ENCODE measurements at regions not wholly inside any gene's neighbourhood (a gene's known extent, or its start where the extent isn't known, plus 50 kb on each side); places are given as distances from the start of the nearest gene placed in this dataset.

- no peaks in the 10 kb centered on the region for H3K79me2 ChIP-seq (ENCODE audit: control insufficient read depth, insufficient read depth, low read length, unreplicated experiment)
- H3K27ac ChIP-seq (ENCODE audit: low read depth, low read length), result no peak overlapping the region
- no peak overlapping the region for H3K4me3 ChIP-seq (ENCODE audit: low read depth, low read length)
- H3K27me3 ChIP-seq (ENCODE audit: insufficient read depth, low read length), result no peaks in the 10 kb centered on the region
- no peak overlapping the region for H2AFZ ChIP-seq (ENCODE audit: low read length, unreplicated experiment)
- H3K4me1 ChIP-seq (ENCODE audit: control insufficient read depth, insufficient read depth, low read length, unreplicated experiment), result peaks cover 7% of the 10 kb centered on the region
- no peaks in the 10 kb centered on the region for H3K36me3 ChIP-seq (ENCODE audit: insufficient read depth, low read length)
Observed at GRCh38 chr4:156192033-156192432, 238.4 kb upstream of the CTSO start.

GRCh38 chr4:156191044-156191781, 237.5 kb upstream of the CTSO start:
- Histone ChIP-seq H2AFZ (ENCODE audit: low read length, unreplicated experiment) (no peak overlapping the region), H3K4me3 (ENCODE audit: low read depth, low read length) (no peak overlapping the region), H3K27me3 (ENCODE audit: insufficient read depth, low read length) (no peaks in the 10 kb centered on the region), H3K27ac (ENCODE audit: low read depth, low read length) (no peak overlapping the region), H3K36me3 (ENCODE audit: insufficient read depth, low read length) (no peaks in the 10 kb centered on the region), H3K79me2 (ENCODE audit: control insufficient read depth, insufficient read depth, low read length, unreplicated experiment) (no peaks in the 10 kb centered on the region), H3K4me1 (ENCODE audit: control insufficient read depth, insufficient read depth, low read length, unreplicated experiment) (peaks cover 7% of the 10 kb centered on the region)

- Histone ChIP-seq H3K27me3 (ENCODE audit: insufficient read depth, low read length) (no peaks in the 10 kb centered on the region), H3K36me3 (ENCODE audit: insufficient read depth, low read length) (no peaks in the 10 kb centered on the region), H3K4me3 (ENCODE audit: low read depth, low read length) (no peak overlapping the region), H3K79me2 (ENCODE audit: control insufficient read depth, insufficient read depth, low read length, unreplicated experiment) (no peaks in the 10 kb centered on the region), H3K27ac (ENCODE audit: low read depth, low read length) (no peak overlapping the region), H2AFZ (ENCODE audit: low read length, unreplicated experiment) (no peak overlapping the region), H3K4me1 (ENCODE audit: control insufficient read depth, insufficient read depth, low read length, unreplicated experiment) (peaks cover 7% of the 10 kb centered on the region)
Observed at GRCh38 chr4:156190615-156191014, 236.9 kb upstream of the CTSO start.

DNA sequence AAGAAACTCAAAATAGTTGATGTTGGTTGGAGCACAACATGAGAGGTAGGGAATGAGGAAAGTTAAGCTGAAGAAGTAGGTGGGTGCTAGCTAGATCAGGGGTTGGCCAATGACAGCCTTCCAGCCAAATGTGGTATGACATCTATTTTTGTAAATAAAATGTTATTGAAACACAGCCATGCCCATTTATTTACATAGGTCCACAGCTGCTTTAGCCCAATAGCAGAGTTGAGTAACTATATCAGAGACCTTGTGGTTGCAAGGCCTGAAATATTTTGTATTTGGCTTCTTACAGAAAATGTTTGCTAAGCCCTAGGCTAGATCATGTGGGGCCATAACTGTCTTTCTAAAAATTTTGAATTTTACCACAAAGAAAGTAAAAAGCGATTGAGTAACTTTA, 234.9 kb upstream of the CTSO start:
- H3K27ac ChIP-seq (ENCODE audit: low read depth, low read length), result no peak overlapping the region
- H3K27me3 ChIP-seq (ENCODE audit: insufficient read depth, low read length), result no peaks in the 10 kb centered on the region
- H3K4me1 ChIP-seq (ENCODE audit: control insufficient read depth, insufficient read depth, low read length, unreplicated experiment), result peaks cover 7% of the 10 kb centered on the region
- no peak overlapping the region for H2AFZ ChIP-seq (ENCODE audit: low read length, unreplicated experiment)
- no peaks in the 10 kb centered on the region for H3K36me3 ChIP-seq (ENCODE audit: insufficient read depth, low read length)
- no peak overlapping the region for H3K4me3 ChIP-seq (ENCODE audit: low read depth, low read length)
- no peaks in the 10 kb centered on the region for H3K79me2 ChIP-seq (ENCODE audit: control insufficient read depth, insufficient read depth, low read length, unreplicated experiment)

DNA sequence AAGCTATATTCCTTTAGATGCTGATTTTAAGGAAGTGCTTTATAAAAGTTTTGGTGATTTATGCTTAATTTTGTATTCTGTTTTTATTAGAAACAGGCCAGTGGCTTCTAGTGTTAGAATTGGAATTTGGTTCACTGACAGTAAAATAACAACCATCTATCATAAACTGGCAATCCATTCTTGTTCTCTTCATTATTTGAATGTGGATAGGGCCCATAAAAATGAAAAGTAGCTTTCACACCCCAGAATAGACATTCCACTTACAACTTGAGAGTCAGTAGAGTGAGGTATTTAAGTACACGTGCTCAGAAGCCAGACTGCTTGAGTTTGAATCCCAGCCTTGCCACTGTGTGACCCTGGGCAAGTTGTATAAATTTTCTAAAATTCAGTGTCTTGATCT, 232.4 kb upstream of the CTSO start:
- Histone ChIP-seq H3K27ac (ENCODE audit: low read depth, low read length) (no peak overlapping the region), H3K4me3 (ENCODE audit: low read depth, low read length) (no peak overlapping the region), H3K36me3 (ENCODE audit: insufficient read depth, low read length) (no peaks in the 10 kb centered on the region), H3K79me2 (ENCODE audit: control insufficient read depth, insufficient read depth, low read length, unreplicated experiment) (no peaks in the 10 kb centered on the region), H3K27me3 (ENCODE audit: insufficient read depth, low read length) (no peaks in the 10 kb centered on the region), H3K4me1 (ENCODE audit: control insufficient read depth, insufficient read depth, low read length, unreplicated experiment) (peaks cover 7% of the 10 kb centered on the region), H2AFZ (ENCODE audit: low read length, unreplicated experiment) (no peak overlapping the region)

DNA sequence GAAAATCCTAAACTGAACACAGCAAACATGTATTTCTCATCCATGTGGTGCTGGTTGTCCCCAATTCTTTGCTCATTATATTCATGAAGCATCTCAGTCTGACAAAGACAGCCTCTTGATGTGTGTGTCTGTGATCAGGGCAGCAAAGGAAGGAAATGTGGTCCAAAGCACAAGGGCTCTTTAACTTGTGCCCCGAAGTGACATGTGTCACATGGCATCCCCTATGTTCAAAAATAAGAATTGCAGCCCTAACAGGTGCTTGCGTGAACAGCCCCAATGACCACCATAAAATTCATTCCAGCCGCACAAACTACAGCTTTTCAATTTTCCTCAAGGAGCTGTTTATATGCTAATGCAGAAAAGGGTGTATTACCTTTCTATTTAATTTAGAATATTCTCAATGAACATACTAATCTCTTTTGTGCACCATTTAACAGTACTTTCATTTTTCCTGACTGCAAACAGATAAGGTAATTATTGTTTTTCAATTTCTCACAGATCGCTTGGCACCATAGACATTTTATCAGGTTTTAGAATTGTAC, 231.9 kb upstream of the CTSO start:
- peaks cover 5% of the 10 kb centered on the region for H3K4me1 ChIP-seq (ENCODE audit: control insufficient read depth, insufficient read depth, low read length, unreplicated experiment)
- no peak overlapping the region for H2AFZ ChIP-seq (ENCODE audit: low read length, unreplicated experiment)
- no peak overlapping the region for H3K4me3 ChIP-seq (ENCODE audit: low read depth, low read length)
- H3K27me3 ChIP-seq (ENCODE audit: insufficient read depth, low read length), result no peaks in the 10 kb centered on the region
- no peaks in the 10 kb centered on the region for H3K36me3 ChIP-seq (ENCODE audit: insufficient read depth, low read length)
- H3K79me2 ChIP-seq (ENCODE audit: control insufficient read depth, insufficient read depth, low read length, unreplicated experiment), result no peaks in the 10 kb centered on the region
- no peak overlapping the region for H3K27ac ChIP-seq (ENCODE audit: low read depth, low read length)

DNA sequence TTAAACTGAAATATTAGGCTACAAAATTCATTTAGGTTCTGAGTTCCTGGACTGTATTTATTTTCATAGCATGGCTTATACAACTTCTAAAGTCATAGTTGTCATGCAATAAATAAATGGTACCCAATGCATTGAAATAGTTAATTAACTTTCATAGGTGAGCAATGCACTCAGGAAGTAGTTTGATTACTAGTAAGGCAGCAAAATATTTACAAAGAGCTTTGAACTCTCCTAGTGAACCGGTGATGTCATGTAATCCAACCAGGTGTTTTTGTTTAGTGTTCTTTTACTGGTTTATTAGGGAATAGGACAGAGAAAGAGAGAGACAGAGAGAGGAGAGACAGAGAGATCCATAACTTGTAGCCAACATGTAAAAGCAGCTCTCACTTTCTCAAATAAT, 228.6 kb upstream of the CTSO start:
- Histone ChIP-seq H3K4me3 (ENCODE audit: low read depth, low read length) (no peak overlapping the region), H3K27me3 (ENCODE audit: insufficient read depth, low read length) (no peaks in the 10 kb centered on the region), H3K27ac (ENCODE audit: low read depth, low read length) (no peak overlapping the region), H3K79me2 (ENCODE audit: control insufficient read depth, insufficient read depth, low read length, unreplicated experiment) (no peaks in the 10 kb centered on the region), H3K4me1 (ENCODE audit: control insufficient read depth, insufficient read depth, low read length, unreplicated experiment) (no peaks in the 10 kb centered on the region), H3K36me3 (ENCODE audit: insufficient read depth, low read length) (no peaks in the 10 kb centered on the region), H2AFZ (ENCODE audit: low read length, unreplicated experiment) (no peak overlapping the region)

GRCh38 chr4:156177941-156178340, 224.3 kb upstream of the CTSO start:
- Histone ChIP-seq H3K27me3 (ENCODE audit: insufficient read depth, low read length) (no peaks in the 10 kb centered on the region), H3K36me3 (ENCODE audit: insufficient read depth, low read length) (no peaks in the 10 kb centered on the region), H3K4me1 (ENCODE audit: control insufficient read depth, insufficient read depth, low read length, unreplicated experiment) (no peaks in the 10 kb centered on the region), H3K4me3 (ENCODE audit: low read depth, low read length) (no peak overlapping the region), H3K79me2 (ENCODE audit: control insufficient read depth, insufficient read depth, low read length, unreplicated experiment) (no peaks in the 10 kb centered on the region), H3K27ac (ENCODE audit: low read depth, low read length) (no peak overlapping the region), H2AFZ (ENCODE audit: low read length, unreplicated experiment) (no peak overlapping the region)

- H3K36me3 ChIP-seq (ENCODE audit: insufficient read depth, low read length), result no peaks in the 10 kb centered on the region
- no peaks in the 10 kb centered on the region for H3K79me2 ChIP-seq (ENCODE audit: control insufficient read depth, insufficient read depth, low read length, unreplicated experiment)
- H3K27me3 ChIP-seq (ENCODE audit: insufficient read depth, low read length), result no peaks in the 10 kb centered on the region
- no peak overlapping the region for H3K4me3 ChIP-seq (ENCODE audit: low read depth, low read length)
- no peak overlapping the region for H2AFZ ChIP-seq (ENCODE audit: low read length, unreplicated experiment)
- H3K27ac ChIP-seq (ENCODE audit: low read depth, low read length), result no peak overlapping the region
- no peaks in the 10 kb centered on the region for H3K4me1 ChIP-seq (ENCODE audit: control insufficient read depth, insufficient read depth, low read length, unreplicated experiment)
Observed at GRCh38 chr4:156176896-156177295, 223.2 kb upstream of the CTSO start.

DNA sequence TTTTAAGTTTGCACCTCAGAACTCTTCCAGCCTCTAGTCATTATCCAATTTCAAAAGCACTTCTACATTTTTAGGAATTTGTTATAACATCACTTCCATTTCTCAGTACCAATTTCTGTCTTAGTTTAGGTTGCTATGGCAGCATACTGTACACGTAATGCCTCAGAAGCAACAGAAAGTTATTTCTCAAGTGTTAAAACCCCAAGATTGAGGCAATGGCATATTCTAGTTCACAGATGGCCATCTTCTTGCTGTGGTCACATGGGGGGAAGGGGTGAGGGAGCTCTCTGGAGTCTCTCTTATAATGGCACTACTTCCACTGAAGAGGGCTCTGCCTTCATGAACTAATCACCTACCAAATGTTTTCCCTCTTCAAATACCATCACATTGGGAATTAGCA, 220.3 kb upstream of the CTSO start:
- Histone ChIP-seq H3K79me2 (ENCODE audit: control insufficient read depth, insufficient read depth, low read length, unreplicated experiment) (no peaks in the 10 kb centered on the region), H3K36me3 (ENCODE audit: insufficient read depth, low read length) (no peaks in the 10 kb centered on the region), H3K4me3 (ENCODE audit: low read depth, low read length) (no peak overlapping the region), H3K4me1 (ENCODE audit: control insufficient read depth, insufficient read depth, low read length, unreplicated experiment) (peaks cover 8% of the 10 kb centered on the region), H2AFZ (ENCODE audit: low read length, unreplicated experiment) (no peak overlapping the region), H3K27me3 (ENCODE audit: insufficient read depth, low read length) (no peaks in the 10 kb centered on the region), H3K27ac (ENCODE audit: low read depth, low read length) (no peak overlapping the region)

DNA sequence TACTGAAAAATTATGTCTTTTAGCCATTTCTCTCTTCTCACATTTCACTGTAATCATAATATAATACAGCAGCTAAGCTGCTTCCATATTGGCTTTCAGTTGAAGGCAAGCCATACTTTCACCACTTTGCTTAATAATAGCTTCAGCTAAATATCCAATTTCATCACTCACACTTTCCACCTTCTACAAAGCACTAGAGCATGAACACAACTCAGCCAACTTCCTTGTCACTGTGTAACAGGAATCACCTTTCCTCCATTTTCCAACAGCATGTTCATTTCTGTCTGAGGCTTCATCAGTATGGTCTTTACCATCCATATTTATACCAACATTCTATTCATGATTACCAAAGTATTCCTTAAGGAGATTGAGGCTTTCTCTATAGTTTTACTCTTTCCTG, 219.8 kb upstream of the CTSO start:
- Histone ChIP-seq H3K79me2 (ENCODE audit: control insufficient read depth, insufficient read depth, low read length, unreplicated experiment) (no peaks in the 10 kb centered on the region), H2AFZ (ENCODE audit: low read length, unreplicated experiment) (no peak overlapping the region), H3K27ac (ENCODE audit: low read depth, low read length) (no peak overlapping the region), H3K4me1 (ENCODE audit: control insufficient read depth, insufficient read depth, low read length, unreplicated experiment) (peaks cover 13% of the 10 kb centered on the region), H3K36me3 (ENCODE audit: insufficient read depth, low read length) (no peaks in the 10 kb centered on the region), H3K27me3 (ENCODE audit: insufficient read depth, low read length) (no peaks in the 10 kb centered on the region), H3K4me3 (ENCODE audit: low read depth, low read length) (no peak overlapping the region)
